DND-41 (cell line): ENCODE measurements at regions not wholly inside any gene's neighbourhood (a gene's known extent, or its start where the extent isn't known, plus 50 kb on each side); places are given as distances from the start of the nearest gene placed in this dataset.

ENCODE experiments used
- CTCF ChIP-seq: IDR thresholded peaks from 2 replicates; pipeline ENCODE4 v1.5.1; 2012; ENCODE audit warnings: borderline replicate concordance, low read length, moderate library complexity, mild to moderate bottlenecking; ENCODE audit not compliant: poor library complexity, severe bottlenecking; ENCODE audit errors: extremely low read depth
- EZH2 ChIP-seq: IDR thresholded peaks from 3 replicates; pipeline ENCODE4 v1.6.1; 2012; ENCODE audit warnings: borderline replicate concordance, low read depth, mild to moderate bottlenecking, moderate library complexity, low read length, inconsistent platforms; ENCODE audit not compliant: severe bottlenecking

- TF ChIP-seq CTCF, result no peak
- no peak for TF ChIP-seq EZH2
These were observed 63.2 kb upstream of the SYNDIG1 start for GRCh38 chr20:24406251-24406650.
